ENCODE measurements at regions not wholly inside any gene's neighbourhood (a gene's known extent, or its start where the extent isn't known, plus 50 kb on each side); places are given as distances from the start of the nearest gene placed in this dataset.

DNA sequence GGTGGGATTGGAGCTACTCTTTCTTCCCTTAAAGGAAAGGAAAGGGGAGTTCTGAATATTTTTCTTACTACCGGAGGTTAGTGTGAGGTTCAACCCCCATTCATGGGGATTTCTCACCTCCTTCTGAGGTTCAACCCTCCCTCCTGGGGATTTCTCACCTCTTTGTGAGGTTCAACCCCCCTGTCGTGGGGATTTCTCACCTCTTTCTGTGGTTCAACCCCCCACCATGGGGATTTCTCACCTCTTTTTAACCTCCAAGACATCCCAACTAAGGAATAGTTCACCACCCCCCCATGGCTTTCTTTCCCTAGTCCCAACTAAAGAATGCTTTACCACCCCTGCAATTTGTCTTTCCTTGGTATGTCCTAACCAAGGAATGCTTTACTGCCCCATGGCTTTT lies 520.3 kb downstream of the EDEM1 start:
- Histone ChIP-seq H3K9me3 (ENCODE audit: low read length) (no peaks in the 10 kb centered on the region), H3F3A (ENCODE audit: insufficient read depth, low read length, poor library complexity, severe bottlenecking) (no peaks in the 10 kb centered on the region), H3K27ac (ENCODE audit: low read length) (no peak overlapping the region), H3K4me2 (ENCODE audit: low read length) (no peak overlapping the region), H4K20me1 (ENCODE audit: insufficient read depth) (no peaks in the 10 kb centered on the region), H2AFZ (ENCODE audit: low read depth, low read length) (no peak overlapping the region), H3K27me3 (ENCODE audit: insufficient read depth, low read depth, low read length) (no peaks in the 10 kb centered on the region), H3K36me3 (ENCODE audit: insufficient read depth, low read length) (no peaks in the 10 kb centered on the region), H3K79me2 (replicated peaks; ENCODE audit: insufficient read depth, low read length) (no peaks in the 10 kb centered on the region), H3K4me3 (ENCODE audit: low read length) (no peak overlapping the region), H3K9me2 (ENCODE audit: insufficient read depth, low read length) (no peaks in the 10 kb centered on the region), H3K9ac (ENCODE audit: low read length) (no peak overlapping the region)
- TF ChIP-seq TAF1 (IDR thresholded peaks at IDR 0.05; ENCODE audit: low read depth) (no peak), SMC3 (conservative IDR thresholded peaks at IDR 0.05; ENCODE audit: poor library complexity) (no peak), EP300 (conservative IDR thresholded peaks at IDR 0.05; ENCODE audit: poor library complexity, severe bottlenecking) (no peak), MXI1 (conservative IDR thresholded peaks at IDR 0.05; ENCODE audit: poor library complexity, severe bottlenecking) (no peak)
- TF ChIP-seq, protein P1, sequence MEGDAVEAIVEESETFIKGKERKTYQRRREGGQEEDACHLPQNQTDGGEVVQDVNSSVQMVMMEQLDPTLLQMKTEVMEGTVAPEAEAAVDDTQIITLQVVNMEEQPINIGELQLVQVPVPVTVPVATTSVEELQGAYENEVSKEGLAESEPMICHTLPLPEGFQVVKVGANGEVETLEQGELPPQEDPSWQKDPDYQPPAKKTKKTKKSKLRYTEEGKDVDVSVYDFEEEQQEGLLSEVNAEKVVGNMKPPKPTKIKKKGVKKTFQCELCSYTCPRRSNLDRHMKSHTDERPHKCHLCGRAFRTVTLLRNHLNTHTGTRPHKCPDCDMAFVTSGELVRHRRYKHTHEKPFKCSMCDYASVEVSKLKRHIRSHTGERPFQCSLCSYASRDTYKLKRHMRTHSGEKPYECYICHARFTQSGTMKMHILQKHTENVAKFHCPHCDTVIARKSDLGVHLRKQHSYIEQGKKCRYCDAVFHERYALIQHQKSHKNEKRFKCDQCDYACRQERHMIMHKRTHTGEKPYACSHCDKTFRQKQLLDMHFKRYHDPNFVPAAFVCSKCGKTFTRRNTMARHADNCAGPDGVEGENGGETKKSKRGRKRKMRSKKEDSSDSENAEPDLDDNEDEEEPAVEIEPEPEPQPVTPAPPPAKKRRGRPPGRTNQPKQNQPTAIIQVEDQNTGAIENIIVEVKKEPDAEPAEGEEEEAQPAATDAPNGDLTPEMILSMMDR (IDR thresholded peaks at IDR 0.05; ENCODE audit: poor library complexity, severe bottlenecking), result no peak

DNA sequence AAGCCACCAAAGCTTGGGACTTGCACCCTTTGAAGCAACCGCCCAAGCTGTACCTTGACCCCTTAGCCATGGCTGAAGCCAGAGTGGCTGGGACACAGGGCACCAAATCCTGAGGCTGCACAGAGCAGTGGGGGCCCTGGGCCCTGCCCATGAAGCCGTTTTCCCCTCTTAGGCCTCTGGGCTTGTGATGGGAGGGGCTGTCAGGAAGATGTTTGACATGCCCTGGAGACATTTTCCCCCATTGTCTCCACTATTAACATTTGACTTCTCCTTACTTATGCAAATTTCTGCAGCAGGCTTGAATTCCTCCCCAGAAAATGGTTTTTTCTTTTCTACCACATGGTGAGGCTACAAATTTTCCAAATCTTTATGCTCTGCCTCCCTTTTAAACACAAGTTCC lies 522.2 kb downstream of the EDEM1 start:
- no peaks in the 10 kb centered on the region for H3K27me3 ChIP-seq (ENCODE audit: insufficient read depth, low read depth, low read length)
- H3K36me3 ChIP-seq (ENCODE audit: insufficient read depth, low read length), result no peaks in the 10 kb centered on the region
- TF ChIP-seq RAD21 (conservative IDR thresholded peaks at IDR 0.05), result no peak
- no peak for TF ChIP-seq SMC3 (conservative IDR thresholded peaks at IDR 0.05; ENCODE audit: poor library complexity)
- TF ChIP-seq POLR2AphosphoS5 (IDR thresholded peaks at IDR 0.05), result no peak
- no peak for TF ChIP-seq EZH2 (IDR thresholded peaks at IDR 0.05; ENCODE audit: borderline replicate concordance, insufficient read depth, low read length, poor library complexity, severe bottlenecking)
- no peak for TF ChIP-seq TAF1 (IDR thresholded peaks at IDR 0.05; ENCODE audit: low read depth)
- TF ChIP-seq, protein P2, sequence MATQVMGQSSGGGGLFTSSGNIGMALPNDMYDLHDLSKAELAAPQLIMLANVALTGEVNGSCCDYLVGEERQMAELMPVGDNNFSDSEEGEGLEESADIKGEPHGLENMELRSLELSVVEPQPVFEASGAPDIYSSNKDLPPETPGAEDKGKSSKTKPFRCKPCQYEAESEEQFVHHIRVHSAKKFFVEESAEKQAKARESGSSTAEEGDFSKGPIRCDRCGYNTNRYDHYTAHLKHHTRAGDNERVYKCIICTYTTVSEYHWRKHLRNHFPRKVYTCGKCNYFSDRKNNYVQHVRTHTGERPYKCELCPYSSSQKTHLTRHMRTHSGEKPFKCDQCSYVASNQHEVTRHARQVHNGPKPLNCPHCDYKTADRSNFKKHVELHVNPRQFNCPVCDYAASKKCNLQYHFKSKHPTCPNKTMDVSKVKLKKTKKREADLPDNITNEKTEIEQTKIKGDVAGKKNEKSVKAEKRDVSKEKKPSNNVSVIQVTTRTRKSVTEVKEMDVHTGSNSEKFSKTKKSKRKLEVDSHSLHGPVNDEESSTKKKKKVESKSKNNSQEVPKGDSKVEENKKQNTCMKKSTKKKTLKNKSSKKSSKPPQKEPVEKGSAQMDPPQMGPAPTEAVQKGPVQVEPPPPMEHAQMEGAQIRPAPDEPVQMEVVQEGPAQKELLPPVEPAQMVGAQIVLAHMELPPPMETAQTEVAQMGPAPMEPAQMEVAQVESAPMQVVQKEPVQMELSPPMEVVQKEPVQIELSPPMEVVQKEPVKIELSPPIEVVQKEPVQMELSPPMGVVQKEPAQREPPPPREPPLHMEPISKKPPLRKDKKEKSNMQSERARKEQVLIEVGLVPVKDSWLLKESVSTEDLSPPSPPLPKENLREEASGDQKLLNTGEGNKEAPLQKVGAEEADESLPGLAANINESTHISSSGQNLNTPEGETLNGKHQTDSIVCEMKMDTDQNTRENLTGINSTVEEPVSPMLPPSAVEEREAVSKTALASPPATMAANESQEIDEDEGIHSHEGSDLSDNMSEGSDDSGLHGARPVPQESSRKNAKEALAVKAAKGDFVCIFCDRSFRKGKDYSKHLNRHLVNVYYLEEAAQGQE (IDR thresholded peaks at IDR 0.05; ENCODE audit: borderline replicate concordance), result no peak
- TF ChIP-seq, protein P1 (IDR thresholded peaks at IDR 0.05; ENCODE audit: poor library complexity, severe bottlenecking), result no peak
- no peak for TF ChIP-seq EP300 (conservative IDR thresholded peaks at IDR 0.05; ENCODE audit: poor library complexity, severe bottlenecking)
- TF ChIP-seq MXI1 (conservative IDR thresholded peaks at IDR 0.05; ENCODE audit: poor library complexity, severe bottlenecking), result no peak
- H2AFZ ChIP-seq (ENCODE audit: low read depth, low read length), result no peak overlapping the region
- no peak overlapping the region for H3K9ac ChIP-seq (ENCODE audit: low read length)
- no peaks in the 10 kb centered on the region for H3F3A ChIP-seq (ENCODE audit: insufficient read depth, low read length, poor library complexity, severe bottlenecking)
- no peaks in the 10 kb centered on the region for H3K9me3 ChIP-seq (ENCODE audit: low read length)
- no peaks in the 10 kb centered on the region for H3K79me2 ChIP-seq (replicated peaks; ENCODE audit: insufficient read depth, low read length)
- no peak overlapping the region for H3K4me3 ChIP-seq (ENCODE audit: low read length)
- no peak overlapping the region for H3K4me2 ChIP-seq (ENCODE audit: low read length)
- H3K27ac ChIP-seq (ENCODE audit: low read length), result no peak overlapping the region
- no peaks in the 10 kb centered on the region for H4K20me1 ChIP-seq (ENCODE audit: insufficient read depth)
- no peaks in the 10 kb centered on the region for H3K9me2 ChIP-seq (ENCODE audit: insufficient read depth, low read length)
